GM18508 (cell line): ENCODE measurements at regions not wholly inside any gene's neighbourhood (a gene's known extent, or its start where the extent isn't known, plus 50 kb on each side); places are given as distances from the start of the nearest gene placed in this dataset.

Experiments
- ATAC-seq: cut with Tn5 transposase; IDR thresholded peaks from one replicate; pipeline ENCODE4 v1.9.1; 2021; ENCODE audit warnings: moderate number of reproducible peaks; ENCODE audit not compliant: insufficient read depth, unreplicated experiment

DNA sequence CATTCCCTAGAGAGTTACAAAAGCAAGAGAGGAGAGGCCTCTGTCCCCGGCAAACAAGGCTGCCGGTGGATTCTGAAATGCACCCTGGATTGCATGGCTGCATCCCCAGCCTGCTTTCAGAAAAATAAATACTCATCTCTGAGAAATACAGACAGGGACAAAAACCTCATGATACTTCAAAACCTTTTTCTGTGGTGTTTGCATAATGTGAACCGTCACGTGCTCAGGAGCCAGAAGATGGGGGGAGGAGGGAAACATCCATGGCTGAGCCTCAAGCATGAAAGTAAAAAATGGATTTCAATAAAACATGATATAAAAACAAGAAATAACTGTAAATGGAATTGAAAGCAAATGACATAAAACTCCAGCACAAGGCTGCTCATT, 198.5 kb upstream of the NCAM1 start:
- no peak for ATAC-seq

DNA sequence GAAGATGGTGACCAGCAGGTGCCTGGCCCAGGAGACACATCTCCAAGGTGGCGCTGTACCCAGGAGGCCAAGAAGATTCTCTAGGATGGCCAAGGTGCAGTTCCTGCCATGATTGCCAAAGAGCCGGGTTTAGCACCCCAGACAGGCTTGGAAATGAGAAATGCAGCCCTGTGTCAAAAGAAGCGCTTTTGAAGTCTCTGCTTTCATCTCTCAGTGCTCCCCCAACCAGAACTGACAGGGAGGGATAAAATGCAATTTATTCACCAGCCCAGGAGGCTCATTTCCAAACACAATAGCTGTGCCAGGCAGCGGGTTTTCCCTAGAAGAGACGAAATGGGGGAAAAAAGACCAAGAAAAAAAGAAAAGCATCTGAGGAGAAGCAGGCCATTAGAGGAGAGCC, 195.9 kb upstream of the NCAM1 start:
- no peak for ATAC-seq

DNA sequence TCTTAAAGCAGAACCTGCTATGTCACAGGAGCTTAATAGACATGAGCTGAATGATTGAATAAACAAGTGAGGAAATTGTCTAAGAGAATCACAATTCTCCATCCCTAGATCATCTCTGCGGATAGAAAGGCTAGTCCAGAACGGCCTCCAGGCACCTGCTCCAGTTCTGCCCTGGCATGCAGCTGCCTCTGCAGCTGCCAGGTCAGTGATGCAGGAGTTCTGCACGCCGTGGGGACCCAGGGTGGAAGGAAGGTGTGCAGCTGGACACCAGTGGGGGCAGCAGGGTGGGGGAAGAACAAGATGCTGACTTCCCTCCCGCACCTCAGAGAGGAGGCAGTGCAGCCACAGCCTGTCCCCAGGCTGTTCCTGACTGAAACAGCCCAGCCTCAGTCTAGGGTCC, 192.1 kb upstream of the NCAM1 start:
- ATAC-seq: no peak

DNA sequence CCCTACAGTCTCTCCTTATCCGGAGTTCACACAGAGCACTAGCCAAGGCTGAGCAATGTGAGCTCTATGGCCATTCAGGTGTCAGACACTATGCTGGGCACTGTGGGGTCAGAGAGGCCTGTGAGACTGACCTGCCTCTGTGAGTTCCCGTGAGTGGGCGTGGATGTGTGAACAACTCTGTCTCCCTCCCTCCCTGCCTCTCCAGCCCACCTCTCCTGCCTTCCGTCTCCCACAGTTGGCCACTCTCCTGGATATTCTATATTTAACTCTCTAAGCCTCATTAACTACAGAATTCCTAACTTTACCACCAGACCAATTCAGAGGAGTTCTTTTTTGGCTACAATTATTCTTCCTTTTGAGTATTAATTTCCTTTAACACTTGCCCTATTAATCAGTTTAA, 191.6 kb upstream of the NCAM1 start:
- no peak for ATAC-seq

DNA sequence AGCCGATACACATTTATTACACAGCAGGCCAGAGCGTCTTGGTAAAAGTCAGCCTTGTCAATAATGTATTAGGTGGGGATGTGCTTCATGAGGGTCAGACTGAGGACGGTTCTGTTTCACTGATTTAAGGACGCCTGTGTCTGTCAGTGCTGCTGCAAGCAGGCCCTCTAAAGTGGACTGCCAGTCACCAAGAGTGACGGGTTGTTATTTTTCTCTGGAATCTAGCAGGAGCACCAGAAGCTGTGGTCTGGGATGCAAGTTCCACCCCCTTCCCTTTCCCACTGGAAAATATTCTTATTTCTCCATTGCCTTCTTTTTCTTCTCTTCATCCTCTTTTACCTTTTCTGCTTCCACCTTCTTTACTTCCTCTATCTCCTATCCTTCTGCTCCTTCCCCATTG, 191.2 kb upstream of the NCAM1 start:
- ATAC-seq: no peak

DNA sequence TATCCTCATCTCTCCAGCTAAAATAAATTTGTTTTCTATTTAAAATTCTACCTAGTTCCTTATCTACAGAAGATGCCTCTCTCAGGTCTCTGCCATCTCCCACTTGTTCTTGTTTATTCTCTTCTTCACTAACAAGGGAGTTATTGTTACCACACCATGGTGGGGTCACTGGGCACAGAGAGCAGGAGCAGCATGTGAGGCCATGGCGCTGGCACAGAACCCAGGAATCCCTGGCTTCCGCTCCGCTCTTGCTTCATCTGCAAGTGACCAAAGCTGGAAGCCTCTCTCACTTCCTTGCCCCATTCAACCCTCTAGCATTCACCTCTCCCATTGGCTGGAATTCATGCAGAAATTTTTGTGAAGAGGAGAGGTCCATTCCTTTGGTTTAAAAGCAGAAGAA, 190.7 kb upstream of the NCAM1 start:
- no peak for ATAC-seq

DNA sequence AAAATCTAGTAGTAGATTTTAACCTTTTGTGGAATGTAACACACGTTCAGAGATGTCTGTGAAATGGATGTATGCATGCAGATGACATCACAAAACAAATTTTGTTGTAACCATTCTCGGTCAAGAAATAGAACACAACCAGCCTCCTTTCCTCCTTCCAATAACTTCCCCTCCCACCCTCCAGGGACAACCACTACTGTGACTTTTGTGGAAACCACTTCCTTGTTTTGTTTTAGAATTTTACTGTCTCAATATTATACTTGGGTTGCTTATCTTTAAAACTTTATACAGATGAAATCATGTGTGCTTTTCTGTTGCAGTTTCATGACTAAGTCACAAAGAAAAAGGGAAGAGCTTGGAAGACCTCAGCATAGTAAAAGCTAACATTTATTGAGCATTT, 189.4 kb upstream of the NCAM1 start:
- no peak for ATAC-seq

DNA sequence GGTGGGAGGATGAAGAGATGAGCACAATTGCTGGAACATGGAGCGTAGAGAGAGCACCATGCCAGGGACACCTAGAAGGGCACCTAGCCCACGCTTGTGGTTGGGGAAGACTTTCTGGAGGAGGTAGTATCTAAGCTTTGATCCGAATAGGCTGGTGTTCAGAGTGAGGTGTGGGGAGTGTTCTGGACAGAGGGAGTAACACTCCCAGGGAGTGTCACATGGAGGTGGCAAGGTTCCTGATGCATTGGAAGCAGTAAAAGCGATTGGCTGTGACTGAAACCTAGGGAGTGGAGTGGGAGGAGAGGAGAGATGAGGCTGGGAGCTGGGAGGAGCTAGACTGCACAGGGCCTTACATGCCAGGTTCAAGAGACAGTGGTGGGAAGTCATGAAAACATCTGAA, 188.0 kb upstream of the NCAM1 start:
- ATAC-seq: no peak

DNA sequence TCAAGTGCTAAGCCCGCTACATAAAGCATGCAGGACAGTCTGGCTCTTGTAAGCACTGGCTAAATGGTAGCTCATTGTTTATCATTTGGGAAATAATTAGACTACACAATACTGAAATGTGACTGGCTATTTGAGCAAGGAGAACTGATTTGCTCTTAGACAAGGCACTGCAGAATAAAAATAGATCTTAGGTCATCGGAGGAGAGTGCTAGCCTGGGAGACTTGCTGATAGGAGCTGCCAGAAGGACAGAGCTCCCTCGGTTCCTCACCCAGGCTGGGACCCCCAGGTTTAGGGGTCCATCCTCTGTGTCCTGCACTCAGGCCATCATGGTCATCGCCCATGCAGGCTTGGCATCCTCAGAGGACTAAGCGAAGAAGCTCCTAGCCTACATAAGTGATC, 184.4 kb upstream of the NCAM1 start:
- ATAC-seq: no peak

DNA sequence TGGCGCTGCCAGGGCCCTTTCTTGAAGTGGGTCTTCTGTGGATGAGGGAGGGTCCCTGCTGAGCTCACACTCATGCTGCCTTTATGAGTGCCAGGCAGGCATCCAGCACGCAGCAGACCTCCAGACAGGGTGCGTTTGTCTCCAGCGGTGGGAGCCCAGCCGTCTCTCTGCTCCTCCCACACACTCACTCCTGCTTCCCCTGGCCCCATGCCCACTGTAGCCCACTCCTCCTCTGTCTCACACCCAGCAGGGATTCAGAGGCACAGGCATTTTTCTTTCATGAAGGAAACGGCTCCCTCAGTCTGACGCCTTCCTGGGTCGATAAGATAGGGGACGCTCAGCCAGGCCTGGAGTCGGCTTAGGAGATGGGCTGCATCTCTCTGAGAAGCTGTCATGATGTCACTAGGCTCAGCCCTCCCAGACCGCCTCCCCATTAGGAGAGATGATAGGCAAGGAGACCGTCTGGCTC, 183.9 kb upstream of the NCAM1 start:
- ATAC-seq: no peak

DNA sequence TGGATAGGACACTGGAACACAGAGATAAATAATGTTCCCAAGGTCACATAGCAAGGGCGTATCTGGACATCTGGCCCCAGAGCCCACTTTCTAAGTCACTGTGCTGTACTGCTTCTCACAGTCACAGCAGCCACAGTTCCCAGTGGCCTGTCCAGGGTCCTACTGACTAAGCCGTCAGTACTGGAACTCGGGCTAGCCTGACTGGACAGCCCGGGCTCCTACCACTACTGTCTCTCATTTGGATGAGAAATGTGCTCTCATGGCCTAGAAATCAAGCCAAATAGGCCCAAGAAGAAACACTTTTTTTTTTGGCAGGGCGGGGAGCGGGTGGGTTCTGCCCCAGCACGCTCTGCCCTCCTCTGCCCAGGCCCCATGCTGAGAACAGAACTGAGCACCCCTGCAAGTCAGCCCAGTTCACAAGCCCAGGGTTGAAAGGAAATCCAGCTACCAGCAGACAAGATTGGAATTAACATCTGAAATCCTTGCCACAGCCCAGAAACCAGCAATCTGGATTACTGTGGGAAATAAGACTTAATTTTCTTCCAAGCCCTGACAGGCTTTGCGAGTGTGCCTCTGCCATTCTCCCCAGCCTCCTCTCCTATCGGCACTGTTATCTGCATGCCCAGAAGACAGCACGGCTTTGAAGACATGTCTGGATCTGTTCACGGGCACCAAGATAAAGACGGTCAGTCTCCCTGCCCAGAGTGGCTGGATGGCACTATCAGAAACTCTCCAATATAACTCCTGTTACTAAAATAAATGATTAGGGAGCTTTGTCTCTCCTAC, 182.9 kb upstream of the NCAM1 start:
- no peak for ATAC-seq

DNA sequence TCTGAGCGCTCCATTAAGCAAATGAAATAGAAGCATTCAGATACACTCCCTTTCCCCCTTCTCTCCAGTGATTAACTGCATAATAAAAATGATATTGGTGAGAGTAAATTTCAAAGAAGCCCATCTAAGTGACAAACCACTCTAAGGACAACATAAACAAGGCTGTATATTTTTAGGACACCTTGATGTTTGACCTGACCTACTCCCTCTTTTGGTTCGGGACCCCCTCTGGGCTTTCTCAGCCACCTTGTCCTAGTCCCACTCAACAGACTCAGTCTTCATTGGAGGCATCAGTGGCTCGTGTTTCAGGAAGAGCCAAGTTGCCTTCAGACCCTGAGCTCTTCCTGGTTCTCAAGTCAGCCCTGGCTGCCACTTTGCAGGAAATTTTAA, 182.3 kb upstream of the NCAM1 start:
- ATAC-seq: no peak

DNA sequence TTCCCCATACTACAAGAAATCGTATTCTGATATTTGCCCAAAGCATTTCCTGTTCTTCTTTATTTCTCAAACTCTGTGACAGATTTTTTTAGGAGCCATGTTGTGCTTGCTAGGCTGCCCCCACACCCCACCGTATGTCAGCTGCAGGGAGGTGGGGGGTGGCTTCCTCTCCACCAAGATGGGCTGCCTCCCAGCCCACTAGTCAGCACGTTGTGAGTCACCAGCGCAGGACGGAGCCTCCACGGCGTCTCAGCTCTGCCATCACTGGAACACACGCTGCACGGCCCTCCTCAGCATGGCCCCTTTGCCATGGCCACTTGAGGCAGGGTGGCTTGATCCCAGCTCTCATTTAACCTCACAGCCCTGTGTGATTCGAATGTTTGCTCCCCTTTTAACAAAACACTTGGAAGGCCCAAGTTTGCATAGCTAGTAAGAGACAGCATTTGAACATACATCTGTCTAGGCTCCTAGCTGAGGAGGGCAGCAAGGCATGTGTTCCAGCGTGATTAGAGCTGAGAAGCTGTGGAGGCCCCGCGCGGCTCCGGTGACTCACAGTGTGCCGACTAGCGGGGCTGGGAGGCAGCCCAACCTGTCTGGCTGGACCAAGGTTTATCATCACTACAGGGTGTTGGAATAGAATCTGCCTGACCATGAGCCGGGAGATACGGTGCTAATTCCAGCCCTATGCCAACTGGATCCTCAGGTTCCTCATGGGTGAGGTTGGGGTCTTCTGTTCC, 180.7 kb upstream of the NCAM1 start:
- ATAC-seq: no peak

DNA sequence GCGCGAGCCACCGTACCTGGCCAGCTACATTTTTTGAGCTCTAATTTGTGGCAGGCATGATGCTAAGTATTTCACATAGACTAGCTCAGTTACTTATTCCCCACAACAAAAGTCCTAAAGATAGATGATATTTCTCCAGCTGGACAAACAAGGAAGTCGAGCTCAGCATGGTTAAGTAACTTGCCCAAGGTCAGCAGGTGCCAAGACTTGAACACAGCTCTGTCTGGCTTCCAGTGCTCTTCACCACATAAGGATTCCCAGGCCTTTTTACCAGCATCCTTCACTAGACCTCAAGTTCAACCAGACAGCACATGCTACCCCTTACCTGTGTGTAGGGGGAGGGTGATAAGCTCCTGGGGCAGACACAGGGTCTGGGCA, 177.3 kb upstream of the NCAM1 start:
- no peak for ATAC-seq

DNA sequence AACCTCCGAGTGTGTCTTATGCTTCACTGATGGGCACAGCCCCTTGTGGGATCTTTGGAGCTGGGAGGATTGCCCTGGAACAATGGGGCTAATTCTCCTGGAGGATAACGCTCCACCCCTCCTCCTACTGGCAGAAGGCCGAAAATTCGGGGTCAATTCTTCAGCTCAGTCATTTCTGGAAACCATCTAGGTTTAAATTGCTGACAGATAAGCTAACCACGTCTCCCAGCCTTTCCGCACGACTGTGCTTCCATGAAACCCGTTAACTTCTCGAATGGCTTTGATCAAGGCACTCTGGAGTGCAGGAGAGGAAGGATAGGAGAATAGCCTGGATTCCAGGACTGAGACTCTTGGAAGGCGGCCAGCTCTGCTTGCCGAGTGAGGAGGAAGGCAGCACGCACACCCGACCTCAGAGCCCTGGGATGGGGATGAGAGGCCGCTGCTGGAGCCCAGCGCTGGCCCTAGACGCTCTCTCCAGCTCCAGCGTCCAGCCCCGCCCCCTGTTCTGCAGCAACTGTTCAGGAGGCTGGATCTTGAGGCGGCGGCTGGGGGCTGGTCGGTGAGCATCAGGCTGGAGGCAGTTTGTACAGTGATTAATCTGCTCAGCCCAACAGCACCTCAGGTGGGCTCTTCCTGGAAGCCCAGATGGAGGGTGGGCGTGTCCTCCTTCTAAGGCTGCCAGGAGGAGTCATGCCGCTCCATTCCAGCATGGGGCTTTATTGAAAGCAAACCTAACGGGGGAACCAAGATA, 176.7 kb upstream of the NCAM1 start:
- no peak for ATAC-seq

DNA sequence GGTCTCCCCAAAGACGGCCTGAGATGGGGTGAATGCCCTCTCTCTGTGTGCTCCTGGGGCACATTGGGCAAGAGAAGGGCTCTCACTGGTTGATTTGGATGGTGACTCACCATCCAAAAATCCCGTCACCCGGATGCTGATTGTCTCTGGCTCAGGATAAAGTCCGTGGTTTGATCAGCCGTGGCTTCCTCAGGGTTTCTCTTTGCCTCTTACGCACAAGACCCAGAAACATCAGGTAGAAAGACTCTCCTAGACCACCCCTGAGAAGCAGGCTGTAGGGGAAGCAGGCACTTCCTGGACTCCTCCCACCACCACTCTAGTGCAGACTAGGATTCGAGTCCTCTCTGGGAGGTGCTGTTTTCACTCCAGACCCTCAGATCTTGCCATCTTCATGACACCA, 176.1 kb upstream of the NCAM1 start:
- no peak for ATAC-seq

DNA sequence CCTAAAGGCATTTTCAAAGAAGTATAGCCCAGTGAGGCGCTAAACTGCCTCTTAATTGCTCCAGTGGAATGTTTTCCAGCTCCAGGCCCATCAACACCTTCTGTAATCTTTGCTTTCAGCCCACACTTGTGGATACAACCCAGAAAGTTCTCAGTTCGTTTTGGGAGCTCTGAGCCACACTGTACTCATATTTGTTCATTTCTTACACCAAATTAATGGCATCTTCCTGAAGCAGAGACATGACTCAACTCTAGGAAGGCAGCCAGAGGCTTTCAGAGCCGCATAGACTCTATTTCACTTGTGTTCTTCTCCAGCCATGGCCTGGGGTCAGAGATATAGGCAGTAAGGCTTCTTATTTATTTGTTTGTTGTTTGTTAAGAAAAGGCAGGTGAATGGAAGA, 175.5 kb upstream of the NCAM1 start:
- ATAC-seq: no peak

DNA sequence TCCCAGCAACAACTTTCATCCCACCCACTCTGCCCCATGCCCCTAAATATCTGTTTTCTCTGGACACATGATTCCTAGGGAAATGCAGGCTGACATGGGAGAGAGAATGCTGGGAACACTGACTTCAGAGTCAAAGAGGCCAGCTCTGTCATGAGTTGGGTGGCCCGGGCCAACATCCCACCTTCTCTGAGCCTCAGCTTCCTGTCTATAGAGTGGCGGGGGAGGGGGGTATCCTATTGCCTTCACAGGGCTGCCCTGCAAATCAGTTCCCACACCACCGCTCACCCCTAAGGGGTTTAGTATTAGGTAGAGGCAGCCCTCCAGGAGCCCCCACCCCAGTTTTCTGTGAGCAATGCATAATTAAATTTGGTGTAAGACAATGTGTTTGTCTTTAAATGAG, 175.0 kb upstream of the NCAM1 start:
- no peak for ATAC-seq

DNA sequence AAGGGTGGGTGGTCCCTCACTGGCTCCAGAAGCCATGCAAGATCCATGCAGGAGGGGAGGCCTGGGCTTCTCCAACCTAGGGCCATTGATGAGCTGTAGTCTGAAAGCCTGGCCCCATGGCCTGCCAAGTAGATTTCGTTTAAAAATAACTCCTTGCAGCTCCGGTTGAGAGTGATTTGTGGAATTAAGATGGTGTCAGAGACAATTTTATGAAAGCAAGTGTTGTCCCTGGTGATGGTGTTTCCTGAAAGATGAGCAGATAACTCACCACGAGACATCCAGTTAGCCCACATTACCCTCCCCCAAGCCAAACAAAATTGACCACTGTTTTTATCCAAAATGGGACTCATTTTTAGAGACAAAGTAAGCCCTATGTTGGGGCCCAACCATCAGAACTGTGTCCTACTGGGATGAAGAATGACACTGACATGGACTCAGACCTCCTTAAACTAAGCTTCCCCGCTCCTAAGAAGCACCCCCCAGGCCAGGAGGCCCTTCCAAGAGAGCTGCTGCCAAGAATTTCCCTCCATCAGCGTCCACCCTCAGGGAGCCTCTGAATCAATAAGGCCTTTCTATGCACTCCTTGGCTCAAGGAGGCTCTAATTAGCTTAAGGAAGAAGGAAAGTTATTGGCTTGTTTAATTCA, 174.2 kb upstream of the NCAM1 start:
- ATAC-seq: no peak

DNA sequence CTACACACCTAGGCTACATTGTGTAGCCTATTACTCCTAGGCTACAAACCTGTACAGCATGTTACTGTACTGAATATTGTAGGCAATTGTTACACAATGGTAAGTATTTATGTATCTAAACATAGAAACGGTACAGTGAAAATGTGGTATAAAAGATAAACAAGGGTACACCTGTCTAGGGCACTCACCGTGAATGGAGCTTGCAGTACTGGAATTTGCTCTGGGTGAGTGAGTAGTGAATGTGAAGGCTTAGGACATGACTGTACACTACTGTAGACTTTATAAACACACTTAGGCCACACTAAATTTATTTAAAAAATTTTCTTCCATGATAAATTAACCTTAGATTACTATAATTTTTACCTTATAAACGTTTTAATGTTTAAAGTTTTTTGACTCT, 171.7 kb upstream of the NCAM1 start:
- ATAC-seq: no peak

DNA sequence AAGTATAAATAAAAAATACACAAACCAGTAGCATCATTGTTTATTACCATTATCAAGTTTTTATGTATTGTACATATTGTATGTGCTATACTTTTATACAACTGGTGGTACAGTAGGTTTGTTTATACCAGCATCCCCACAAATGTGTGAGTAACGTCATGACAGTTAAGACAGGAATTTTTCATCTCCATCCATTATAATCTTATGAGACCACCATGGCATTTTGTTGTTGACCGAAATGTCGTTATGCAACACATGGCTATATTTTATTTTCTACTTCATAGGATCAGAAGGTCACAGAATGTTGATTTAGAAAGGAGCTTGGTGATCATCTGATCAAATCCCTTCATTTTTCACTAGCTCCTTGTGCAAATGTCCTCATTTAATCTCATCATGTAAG, 170.9 kb upstream of the NCAM1 start:
- ATAC-seq: no peak
